ENCODE measurements at regions not wholly inside any gene's neighbourhood (a gene's known extent, or its start where the extent isn't known, plus 50 kb on each side); places are given as distances from the start of the nearest gene placed in this dataset.

DNA sequence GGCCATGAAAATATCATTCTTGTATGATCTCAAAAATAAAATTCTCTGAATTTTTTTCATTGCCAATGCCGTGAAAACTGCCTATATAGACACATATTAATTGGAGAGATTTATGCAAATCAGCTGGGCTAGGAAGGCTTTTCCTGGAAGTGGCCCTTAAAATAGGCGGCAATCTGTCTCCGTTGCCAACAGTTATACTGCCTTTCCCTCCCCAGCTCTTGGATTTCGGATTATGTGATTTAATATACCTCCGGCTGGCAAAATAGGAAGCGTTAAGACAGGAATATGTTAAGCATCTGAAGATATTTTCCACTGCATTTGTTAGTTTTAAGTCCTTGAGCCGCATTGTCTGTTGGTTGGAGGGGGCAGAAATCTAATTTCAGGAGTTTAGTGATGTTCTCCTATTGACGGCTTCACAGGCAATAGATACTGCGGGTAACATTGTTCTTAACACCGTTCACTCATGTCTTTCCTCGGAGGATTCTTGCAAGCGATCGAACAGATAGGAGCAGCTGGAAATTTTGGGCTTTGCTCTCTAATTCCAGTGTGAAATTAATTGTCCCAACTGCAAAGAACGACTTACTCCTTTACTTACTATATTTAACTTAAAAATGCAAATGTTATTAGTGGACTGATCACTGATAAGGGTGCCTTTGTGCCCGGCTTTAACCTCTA, 113.3 kb downstream of the LINC00237 start:
- no peak for DNase-seq

DNA sequence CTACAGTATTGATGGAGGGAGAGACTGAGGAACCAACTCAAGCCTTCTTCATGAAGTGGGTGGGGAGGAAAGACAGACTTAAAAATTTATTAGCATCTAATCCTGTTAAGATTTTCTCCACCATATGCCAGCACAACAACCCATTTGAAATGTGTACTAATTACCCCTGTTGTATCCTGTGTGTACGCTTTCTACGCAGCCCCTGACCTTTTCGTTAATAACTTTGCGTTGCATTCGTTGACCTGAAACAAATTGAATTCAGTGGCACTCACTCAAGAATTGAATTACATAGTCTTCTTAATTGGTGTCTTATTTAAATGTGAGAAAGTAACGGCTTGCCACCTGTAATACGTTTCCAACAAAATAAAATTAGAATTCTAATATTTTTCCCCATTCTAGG, 113.9 kb downstream of the LINC00237 start:
- DNase-seq, result no peak

GRCh38 chr20:20989081-20989480, 117.1 kb downstream of the LINC00237 start:
- DNase-seq, result no peak

DNA sequence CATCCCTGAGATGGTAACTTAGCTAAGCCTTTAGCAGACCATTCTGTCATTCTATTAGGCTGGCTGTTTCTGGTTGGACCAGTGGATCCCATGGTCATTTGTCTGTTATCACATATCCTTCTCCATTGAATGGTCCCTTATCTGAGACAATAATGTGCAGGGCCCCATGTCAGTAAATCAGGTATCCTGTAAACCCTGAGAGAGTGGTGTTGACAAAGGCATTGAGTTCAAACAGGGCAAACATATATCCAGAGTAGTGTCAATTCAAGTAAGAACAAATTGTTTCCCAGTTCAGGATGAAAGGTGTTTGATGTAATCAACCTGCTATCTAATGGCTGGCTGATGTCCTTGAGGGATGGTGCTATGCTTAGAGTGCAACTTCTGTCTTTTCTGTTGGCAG, 126.2 kb downstream of the LINC00237 start:
- no peak for DNase-seq

- no peak for DNase-seq
Measured at GRCh38 chr20:20977786-20978185, 128.4 kb downstream of the LINC00237 start.

DNA sequence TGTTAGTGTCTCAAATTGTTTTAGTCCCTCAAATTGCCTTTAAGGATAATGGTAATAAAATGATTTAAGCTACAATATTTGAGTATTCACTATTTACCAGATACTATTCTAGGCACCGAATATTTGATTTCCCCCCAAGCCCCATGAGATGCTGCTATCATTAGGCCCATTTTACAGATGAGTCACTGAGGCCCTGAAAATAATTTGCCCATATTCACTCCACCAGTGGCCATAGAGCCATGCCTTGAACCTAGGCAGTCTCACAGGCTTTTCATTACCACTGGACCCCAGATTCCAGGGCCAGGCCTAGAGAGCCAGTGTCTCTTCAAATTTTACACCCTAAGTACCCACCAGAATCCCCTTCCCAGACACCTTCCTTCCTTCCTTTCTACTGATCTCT, 133.7 kb downstream of the LINC00237 start:
- DNase-seq, result no peak

GRCh38 chr20:20971810-20972209, 134.3 kb downstream of the LINC00237 start:
- no peak for DNase-seq

GRCh38 chr20:20970841-20971240, 135.3 kb downstream of the LINC00237 start:
- DNase-seq, result no peak

GRCh38 chr20:20969701-20970280, 136.4 kb downstream of the LINC00237 start:
- DNase-seq, result no peak

GRCh38 chr20:20967564-20968184, 138.5 kb downstream of the LINC00237 start:
- DNase-seq, result no peak

GRCh38 chr20:20966171-20966570, 140.0 kb downstream of the LINC00237 start:
- no peak for DNase-seq

GRCh38 chr20:20959031-20959755, 147.0 kb downstream of the LINC00237 start:
- DNase-seq, result no peak

- no peak for DNase-seq
Measured at GRCh38 chr20:20956513-20956931, 149.6 kb downstream of the LINC00237 start.

GRCh38 chr20:20955892-20956291, 150.3 kb downstream of the LINC00237 start:
- no peak for DNase-seq

DNA sequence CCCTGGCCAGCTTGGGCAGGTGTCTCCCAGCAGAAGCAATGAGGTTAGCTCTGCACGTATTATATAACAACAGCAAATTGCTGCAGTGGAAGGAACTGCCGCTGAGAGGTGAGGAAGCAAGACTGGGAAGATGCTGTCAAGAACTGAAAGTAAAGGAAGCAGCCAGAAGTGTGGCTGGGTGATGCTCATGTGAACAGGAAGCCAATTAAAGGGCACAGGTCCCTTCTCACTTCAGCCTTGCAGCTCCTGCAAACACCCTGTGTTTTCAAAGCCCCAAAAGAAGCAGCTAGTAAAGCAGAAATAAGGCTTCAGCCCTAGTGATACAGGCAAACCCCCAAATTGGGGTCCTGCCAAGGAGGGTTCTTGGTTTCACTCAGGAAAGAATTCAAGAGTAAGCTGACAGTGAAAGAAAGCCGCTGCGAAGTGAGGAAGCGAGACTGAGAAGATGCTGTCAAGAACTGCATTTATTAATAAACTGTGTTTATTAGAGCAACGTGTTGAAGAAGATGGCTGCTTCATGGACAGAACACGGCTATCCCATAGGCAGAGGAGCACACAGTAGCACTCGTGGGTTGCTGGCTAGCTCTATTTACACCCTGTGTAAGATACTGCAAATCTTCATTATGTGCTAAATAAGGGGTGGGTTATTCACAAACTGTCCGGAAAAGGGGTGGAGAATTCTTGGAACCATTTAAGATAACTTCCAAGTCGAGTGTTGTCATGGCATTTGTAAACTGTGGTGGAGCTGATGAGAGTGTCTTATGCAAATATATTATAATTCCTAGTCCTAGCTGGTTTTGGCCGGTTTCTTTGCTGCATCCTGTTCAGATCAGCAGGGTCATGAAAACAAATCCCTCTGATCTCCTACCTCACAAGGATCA, 152.2 kb downstream of the LINC00237 start:
- no peak for DNase-seq

GRCh38 chr20:20950620-20951019, 155.5 kb downstream of the LINC00237 start:
- DNase-seq, result no peak

- DNase-seq, result no peak
Measured at GRCh38 chr20:20946122-20946759, 159.9 kb downstream of the LINC00237 start.

DNA sequence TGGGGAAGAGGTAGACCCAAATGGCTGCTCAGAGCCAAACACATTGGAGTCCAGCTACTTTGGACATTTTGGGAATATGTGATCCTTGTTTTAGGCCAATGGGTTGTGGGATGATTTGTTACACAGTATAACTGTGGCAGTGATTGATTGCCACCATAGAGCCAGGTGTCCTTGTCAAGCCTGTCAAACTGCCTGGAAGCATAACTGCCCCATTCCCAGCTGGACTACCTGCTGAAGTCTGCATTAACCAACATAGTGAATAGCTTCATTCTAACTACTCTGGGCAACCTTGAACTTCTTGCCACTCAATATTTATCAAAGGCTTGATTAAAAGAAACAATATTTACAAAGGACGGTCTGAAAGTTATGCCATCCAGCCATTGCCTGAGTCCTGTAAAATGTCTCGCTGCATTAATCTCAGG, 164.7 kb downstream of the LINC00237 start:
- DNase-seq, result no peak

DNA sequence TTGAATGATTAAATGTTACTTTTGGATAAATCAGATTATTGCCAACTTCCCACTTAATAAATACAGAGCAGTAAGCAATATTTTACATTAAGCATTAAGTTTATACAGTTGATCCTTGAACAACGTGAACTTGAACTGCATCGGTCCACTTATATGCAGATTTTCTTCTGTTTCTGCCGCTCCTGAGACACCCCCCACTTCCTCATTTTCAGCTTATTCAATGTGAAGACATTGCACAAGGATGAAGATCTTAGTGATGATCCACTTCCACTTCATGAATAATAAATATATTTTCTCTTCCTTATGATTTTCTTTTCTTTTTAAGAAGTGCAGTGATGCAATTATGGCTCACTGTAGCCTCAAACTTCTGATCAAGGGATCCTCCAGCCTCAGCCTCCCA, 167.2 kb downstream of the LINC00237 start:
- no peak for DNase-seq

GRCh38 chr20:20938599-20938998, 167.6 kb downstream of the LINC00237 start:
- no peak for DNase-seq

- no peak for DNase-seq
Measured at GRCh38 chr20:20938131-20938530, 168.0 kb downstream of the LINC00237 start.

All from Kasumi-1 (cell line).